Myocyte (in vitro differentiated cells): ENCODE measurements at regions not wholly inside any gene's neighbourhood (a gene's known extent, or its start where the extent isn't known, plus 50 kb on each side); places are given as distances from the start of the nearest gene placed in this dataset.
"Not testable (repeated sequence)": the region's sequence is repeated elsewhere in the genome, so short reads cannot be mapped to it uniquely, and the experiment has no call there.

Source experiments
- DNase-seq: peaks from one replicate; pipeline ENCODE4 v3.0.0-alpha.2; 2012; ENCODE audit warnings: low read depth

GRCh38 chr4:127015667-127016117, 617.1 kb upstream of the INTU start:
- DNase-seq: no peak

- DNase-seq: no peak
These were observed 614.4 kb upstream of the INTU start for GRCh38 chr4:127018381-127018780.

- DNase-seq: not testable (repeated sequence)
These were observed 611.9 kb upstream of the INTU start for GRCh38 chr4:127020831-127021230.

GRCh38 chr4:127036296-127036695, 596.5 kb upstream of the INTU start:
- DNase-seq: peak; percentile 14

GRCh38 chr4:127045861-127046260, 586.9 kb upstream of the INTU start:
- DNase-seq: no peak

- DNase-seq: no peak
These were observed 584.8 kb upstream of the INTU start for GRCh38 chr4:127047930-127048329.

- no peak for DNase-seq
These were observed 584.2 kb upstream of the INTU start for GRCh38 chr4:127048376-127049044.

GRCh38 chr4:127049526-127049925, 583.2 kb upstream of the INTU start:
- DNase-seq: no peak

- DNase-seq: no peak
These were observed 580.0 kb upstream of the INTU start for GRCh38 chr4:127052742-127053141.

GRCh38 chr4:127055357-127055756, 577.4 kb upstream of the INTU start:
- peak; percentile 92 for DNase-seq

- DNase-seq: peak; percentile 4
These were observed 563.1 kb upstream of the INTU start for GRCh38 chr4:127069675-127070074.

GRCh38 chr4:127071443-127071842, 561.3 kb upstream of the INTU start:
- no peak for DNase-seq

GRCh38 chr4:127080141-127080540, 552.6 kb upstream of the INTU start:
- no peak for DNase-seq

GRCh38 chr4:127081041-127081440, 551.7 kb upstream of the INTU start:
- DNase-seq: no peak

- DNase-seq: no peak
These were observed 549.8 kb upstream of the INTU start for GRCh38 chr4:127082986-127083385.

- DNase-seq: no peak
These were observed 548.1 kb upstream of the INTU start for GRCh38 chr4:127084666-127085065.

GRCh38 chr4:127097061-127097460, 535.7 kb upstream of the INTU start:
- no peak for DNase-seq

GRCh38 chr4:127102361-127102760, 530.4 kb upstream of the INTU start:
- no peak for DNase-seq

- DNase-seq: no peak
These were observed 529.1 kb upstream of the INTU start for GRCh38 chr4:127103681-127104115.

GRCh38 chr4:127113844-127114362, 518.9 kb upstream of the INTU start:
- no peak for DNase-seq

GRCh38 chr4:127118681-127119080, 514.1 kb upstream of the INTU start:
- DNase-seq: no peak

GRCh38 chr4:127120441-127121090, 512.2 kb upstream of the INTU start:
- no peak for DNase-seq

GRCh38 chr4:127124919-127125318, 507.8 kb upstream of the INTU start:
- peak; percentile 27 for DNase-seq
